ENCODE measurements at regions not wholly inside any gene's neighbourhood (a gene's known extent, or its start where the extent isn't known, plus 50 kb on each side); places are given as distances from the start of the nearest gene placed in this dataset.

GRCh38 chr13:65553096-65553727, 1676.9 kb downstream of the PCDH9 start:
- no peaks in the 10 kb centered on the region for H3K36me3 ChIP-seq (replicated peaks in 1 of 2)
- 38 to 47% (median 43%) methylated on average over 2 to 5 of the region's 5 CpGs for WGBS, 4 donors

GRCh38 chr13:65551208-65551607, 1678.9 kb downstream of the PCDH9 start:
- TF ChIP-seq POLR2A (IDR thresholded peaks at IDR 0.05) (no peak), CTCF (IDR thresholded peaks at IDR 0.05) (no peak)

More at GRCh38 chr13:65553096-65553727, 1676.9 kb downstream of the PCDH9 start:
- no peaks in the 10 kb centered on the region for H3K27me3 ChIP-seq
- H3K4me1 ChIP-seq (replicated peaks in 1 of 2), result no peaks in the 10 kb centered on the region
- no peaks in the 10 kb centered on the region for H3K9me3 ChIP-seq (replicated peaks in 1 of 3)
- intact Hi-C loops (cut with DNase I), result no loop called here
- H3K27ac ChIP-seq, result no peak overlapping the region
- DNase-seq, result no peak
- H3K4me3 ChIP-seq, result no peak overlapping the region
- no peak for TF ChIP-seq POLR2A (IDR thresholded peaks at IDR 0.05)
- no peak for TF ChIP-seq CTCF (IDR thresholded peaks at IDR 0.05)

GRCh38 chr13:65540175-65540574, 1690.0 kb downstream of the PCDH9 start:
- TF ChIP-seq CTCF (IDR thresholded peaks at IDR 0.05), result no peak
- TF ChIP-seq POLR2A (IDR thresholded peaks at IDR 0.05), result no peak
- peaks cover 0 to 5% (median 0%) of the 10 kb centered on the region in 3 donors for H3K9me3 ChIP-seq (replicated peaks in 1 of 3)
- H3K27me3 ChIP-seq, result no peaks in the 10 kb centered on the region
- H3K36me3 ChIP-seq (replicated peaks in 1 of 2), result no peaks in the 10 kb centered on the region
- intact Hi-C loops (cut with DNase I), result no loop called here
- no peak overlapping the region for H3K4me3 ChIP-seq
- 88 to 95% (median 91%) methylated on average over 3 of the region's 3 CpGs for WGBS, 4 donors
- no peaks in the 10 kb centered on the region for H3K4me1 ChIP-seq (replicated peaks in 1 of 2)
- DNase-seq, result no peak
- H3K27ac ChIP-seq, result no peak overlapping the region

More at GRCh38 chr13:65551208-65551607, 1678.9 kb downstream of the PCDH9 start:
- Histone ChIP-seq H3K4me1 (replicated peaks in 1 of 2) (no peaks in the 10 kb centered on the region), H3K4me3 (no peak overlapping the region), H3K9me3 (replicated peaks in 1 of 3) (no peaks in the 10 kb centered on the region), H3K36me3 (replicated peaks in 1 of 2) (no peaks in the 10 kb centered on the region), H3K27me3 (no peaks in the 10 kb centered on the region), H3K27ac (no peak overlapping the region)
- no peak for DNase-seq
- intact Hi-C loops (cut with DNase I), result no loop called here

- TF ChIP-seq POLR2A (IDR thresholded peaks at IDR 0.05) (no peak), CTCF (IDR thresholded peaks at IDR 0.05) (no peak)
- Histone ChIP-seq H3K27ac (no peak overlapping the region), H3K27me3 (no peaks in the 10 kb centered on the region), H3K4me1 (replicated peaks in 1 of 2) (no peaks in the 10 kb centered on the region), H3K4me3 (no peak overlapping the region), H3K9me3 (replicated peaks in 1 of 3) (peaks cover 0 to 5% (median 0%) of the 10 kb centered on the region in 3 donors), H3K36me3 (replicated peaks in 1 of 2) (no peaks in the 10 kb centered on the region)
- no peak for DNase-seq
- intact Hi-C loops (cut with DNase I), result no loop called here
- 61 to 84% (median 68%) methylated on average over 1 of the region's 1 CpG for WGBS, 4 donors
Measured at GRCh38 chr13:65535370-65535769, 1694.8 kb downstream of the PCDH9 start.
